NCI-H146 treated with DMSO at 0.1 percent for 48 hours (cell line): ENCODE measurements at regions not wholly inside any gene's neighbourhood (a gene's known extent, or its start where the extent isn't known, plus 50 kb on each side); places are given as distances from the start of the nearest gene placed in this dataset.
A peak's percentile ranks its signal among the peaks of the same experiment; 100 is the strongest.
"Not testable (repeated sequence)": the region's sequence is repeated elsewhere in the genome, so short reads cannot be mapped to it uniquely, and the experiment has no call there.

Experiments
- DNase-seq: peaks from one replicate; lab custom pipeline; 2025; ENCODE audit not compliant: unreplicated experiment; lab: John Stamatoyannopoulos, UW

GRCh38 chr1:14334336-14335176 lies 263.9 kb upstream of the KAZN start:
- DNase-seq: peak; percentile 16

- DNase-seq: no peak
Measured at GRCh38 chr1:14338509-14338908, 260.0 kb upstream of the KAZN start.

- DNase-seq: no peak
Measured at GRCh38 chr1:14339288-14339687, 259.2 kb upstream of the KAZN start.

- no peak for DNase-seq
Measured at GRCh38 chr1:14340002-14340785, 258.3 kb upstream of the KAZN start.

- DNase-seq: no peak
Measured at GRCh38 chr1:14341147-14341546, 257.3 kb upstream of the KAZN start.

- peak; percentile 54 for DNase-seq
Measured at GRCh38 chr1:14345946-14346550, 252.4 kb upstream of the KAZN start.

GRCh38 chr1:14347186-14347585 lies 251.3 kb upstream of the KAZN start:
- no peak for DNase-seq

GRCh38 chr1:14347776-14348175 lies 250.7 kb upstream of the KAZN start:
- DNase-seq: no peak

- DNase-seq: no peak
Measured at GRCh38 chr1:14350197-14350596, 248.3 kb upstream of the KAZN start.

GRCh38 chr1:14352897-14353296 lies 245.6 kb upstream of the KAZN start:
- no peak for DNase-seq

GRCh38 chr1:14361005-14361404 lies 237.5 kb upstream of the KAZN start:
- not testable (repeated sequence) for DNase-seq

GRCh38 chr1:14362331-14362730 lies 236.2 kb upstream of the KAZN start:
- no peak for DNase-seq

- no peak for DNase-seq
Measured at GRCh38 chr1:14363036-14363590, 235.4 kb upstream of the KAZN start.

GRCh38 chr1:14363707-14364413 lies 234.6 kb upstream of the KAZN start:
- no peak for DNase-seq

- DNase-seq: no peak
Measured at GRCh38 chr1:14365301-14365988, 233.0 kb upstream of the KAZN start.

GRCh38 chr1:14366091-14367018 lies 232.1 kb upstream of the KAZN start:
- DNase-seq: peak; percentile 37

GRCh38 chr1:14367451-14367850 lies 231.0 kb upstream of the KAZN start:
- peak; percentile 69 for DNase-seq

GRCh38 chr1:14369526-14370213 lies 228.8 kb upstream of the KAZN start:
- DNase-seq: no peak
